ENCODE measurements at regions not wholly inside any gene's neighbourhood (a gene's known extent, or its start where the extent isn't known, plus 50 kb on each side); places are given as distances from the start of the nearest gene placed in this dataset.
"Not testable (repeated sequence)": the region's sequence is repeated elsewhere in the genome, so short reads cannot be mapped to it uniquely, and the experiment has no call there.

GRCh38 chr7:3117488-3118231 is 74.0 kb upstream of the CARD11 start:
- DNase-seq (no peak), ATAC-seq (no peak)
- TF ChIP-seq CTCF (IDR thresholded peaks at IDR 0.05), result no peak
- intact Hi-C loops (cut with DNase I), result no loop called here
- Histone ChIP-seq H3K27ac (peak overlapping the region in 1 of 10 donors; percentile 47), H3K4me1 (no peaks in the 10 kb centered on the region), H3K9me3 (peaks cover 0 to 35% (median 6%) of the 10 kb centered on the region in 11 donors), H3K36me3 (no peaks in the 10 kb centered on the region), H3K27me3 (peaks cover 0 to 32% (median 15%) of the 10 kb centered on the region in 7 donors), H3K4me3 (peak overlapping the region in 1 of 10 donors; percentile 20)
- WGBS, 2 donors, result 11 to 26% methylated on average over 8 of the region's 8 CpGs

- DNase-seq; intact Hi-C loops (cut with DNase I); H3K27ac ChIP-seq; H3K4me3 ChIP-seq; H3K36me3 ChIP-seq; ATAC-seq; H3K4me1 ChIP-seq: not testable (repeated sequence)
- H3K9me3 ChIP-seq, result peaks cover 0 to 24% (median 4%) of the 10 kb centered on the region in 11 donors
- 79 to 80% methylated on average over 9 of the region's 9 CpGs for WGBS, 2 donors
- H3K27me3 ChIP-seq, result peaks cover 0 to 32% (median 15%) of the 10 kb centered on the region in 7 donors
Measured at GRCh38 chr7:3119352-3119927, 75.8 kb upstream of the CARD11 start.

GRCh38 chr7:3119963-3120362 is 76.3 kb upstream of the CARD11 start:
- DNase-seq, result no peak
- H3K4me1 ChIP-seq, result no peaks in the 10 kb centered on the region
- intact Hi-C loops (cut with DNase I), result loop anchor here in 1 of 10 donors (5.0 to 10.0 kb wide), 2 partner anchors 317 to 635 kb away; no protein-coding TSS in a partner anchor
- no peak for TF ChIP-seq CTCF (IDR thresholded peaks at IDR 0.05)
- no peak overlapping the region for H3K27ac ChIP-seq
- peaks cover 0 to 18% (median 0%) of the 10 kb centered on the region in 11 donors for H3K9me3 ChIP-seq
- 67 to 71% methylated on average over 3 of the region's 3 CpGs for WGBS, 2 donors
- H3K27me3 ChIP-seq, result peaks cover 0 to 32% (median 15%) of the 10 kb centered on the region in 7 donors
- ATAC-seq, result no peak
- H3K36me3 ChIP-seq, result no peaks in the 10 kb centered on the region
- no peak overlapping the region for H3K4me3 ChIP-seq

GRCh38 chr7:3120513-3120912 is 76.8 kb upstream of the CARD11 start:
- Histone ChIP-seq H3K9me3 (peaks cover 0 to 18% (median 0%) of the 10 kb centered on the region in 11 donors), H3K27ac (no peak overlapping the region), H3K36me3 (no peaks in the 10 kb centered on the region), H3K4me1 (no peaks in the 10 kb centered on the region), H3K27me3 (peaks cover 0 to 32% (median 14%) of the 10 kb centered on the region in 7 donors), H3K4me3 (no peak overlapping the region)
- intact Hi-C loops (cut with DNase I), result loop anchor here in 1 of 10 donors (5.0 to 10.0 kb wide), 2 partner anchors 317 to 634 kb away; no protein-coding TSS in a partner anchor
- TF ChIP-seq CTCF (IDR thresholded peaks at IDR 0.05), result no peak
- DNase-seq, result no peak
- WGBS, 2 donors, result 81 to 86% methylated on average over 3 of the region's 3 CpGs
- ATAC-seq, result no peak
